ENCODE measurements at regions not wholly inside any gene's neighbourhood (a gene's known extent, or its start where the extent isn't known, plus 50 kb on each side); places are given as distances from the start of the nearest gene placed in this dataset.

GRCh38 chr5:88483964-88484672, 215.5 kb upstream of the TMEM161B start:
- DNase-seq: no peak

- no peak for DNase-seq
These were observed 212.3 kb upstream of the TMEM161B start for GRCh38 chr5:88480801-88481499.

DNA sequence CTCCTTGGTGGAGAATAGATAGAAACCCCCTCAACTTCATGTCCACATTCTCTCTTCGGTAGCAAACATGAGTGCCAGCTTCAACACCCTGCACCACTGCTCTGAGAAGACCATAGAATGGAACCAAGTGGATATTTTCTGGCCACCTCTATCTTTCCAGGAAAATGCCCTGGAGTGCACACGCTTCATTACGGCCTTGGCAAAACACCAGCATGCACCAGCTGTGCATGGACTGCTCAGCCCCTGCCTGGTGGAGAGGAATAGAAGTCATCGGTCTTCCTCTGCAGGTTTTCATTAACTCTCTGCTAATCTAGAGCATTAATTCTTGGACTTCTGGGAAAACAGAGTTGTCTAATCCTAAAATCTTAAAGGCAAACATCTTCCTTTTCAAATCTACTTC, 211.6 kb upstream of the TMEM161B start:
- DNase-seq: no peak

DNA sequence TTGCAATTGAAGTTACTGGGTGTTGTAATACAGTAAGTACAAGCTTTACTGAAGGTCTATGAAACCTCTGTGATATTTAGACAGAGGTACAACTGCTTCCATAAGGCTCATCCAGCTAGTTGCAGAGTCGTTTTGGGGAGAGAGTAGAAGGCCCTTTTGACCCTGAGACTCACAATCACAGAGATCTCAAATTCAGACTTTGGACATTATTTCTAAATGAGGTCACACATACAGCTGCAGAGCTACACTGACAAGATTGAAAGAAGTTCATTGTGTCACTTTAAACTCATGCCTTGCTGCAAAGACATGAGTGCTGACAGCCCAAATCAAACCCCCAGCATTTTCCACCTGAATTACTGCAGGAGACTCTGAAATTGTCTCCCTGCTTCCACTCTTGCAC, 205.9 kb upstream of the TMEM161B start:
- no peak for DNase-seq

- no peak for DNase-seq
These were observed 202.1 kb upstream of the TMEM161B start for GRCh38 chr5:88470745-88471144.

GRCh38 chr5:88459971-88460370, 191.3 kb upstream of the TMEM161B start:
- no peak for DNase-seq

- DNase-seq: no peak
These were observed 184.2 kb upstream of the TMEM161B start for GRCh38 chr5:88452820-88453219.

DNA sequence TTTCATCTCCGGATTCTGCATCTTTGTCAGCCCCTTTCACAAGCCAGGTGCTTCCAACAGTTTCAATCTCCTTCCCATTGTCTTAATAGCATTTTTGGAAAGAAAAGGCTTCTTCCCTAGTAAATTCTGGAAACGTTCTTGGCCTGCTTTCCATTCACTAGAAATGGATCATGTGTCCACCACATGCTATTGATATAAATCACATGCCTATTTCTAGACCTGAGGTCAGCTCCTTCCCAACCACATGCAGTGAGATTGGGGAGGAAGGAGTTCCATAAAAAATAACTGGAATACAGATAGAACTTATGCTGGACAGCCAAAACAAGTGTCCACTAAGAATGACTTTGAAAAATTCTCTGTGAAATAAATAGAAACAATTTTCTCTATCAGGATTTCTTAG, 181.6 kb upstream of the TMEM161B start:
- DNase-seq: no peak

DNA sequence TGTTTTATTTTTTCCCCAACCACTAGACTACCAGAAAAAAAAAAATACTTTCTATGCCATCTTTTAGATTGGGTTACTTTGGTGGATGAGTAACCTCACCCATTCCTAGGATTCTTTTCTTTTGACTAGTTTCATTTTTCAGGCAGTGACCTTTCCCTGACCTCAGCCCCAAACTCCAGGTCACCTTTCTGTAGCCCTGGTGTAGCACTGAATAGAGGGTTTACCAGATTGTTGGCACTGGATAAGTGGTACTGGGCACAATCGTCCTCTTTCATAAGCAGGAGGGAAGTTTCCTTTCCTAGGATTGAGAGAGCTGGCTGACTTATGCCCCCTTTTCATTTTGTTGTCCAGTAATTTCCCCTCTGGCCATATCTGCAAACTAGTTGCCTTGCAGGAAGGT, 169.4 kb upstream of the TMEM161B start:
- no peak for DNase-seq

DNA sequence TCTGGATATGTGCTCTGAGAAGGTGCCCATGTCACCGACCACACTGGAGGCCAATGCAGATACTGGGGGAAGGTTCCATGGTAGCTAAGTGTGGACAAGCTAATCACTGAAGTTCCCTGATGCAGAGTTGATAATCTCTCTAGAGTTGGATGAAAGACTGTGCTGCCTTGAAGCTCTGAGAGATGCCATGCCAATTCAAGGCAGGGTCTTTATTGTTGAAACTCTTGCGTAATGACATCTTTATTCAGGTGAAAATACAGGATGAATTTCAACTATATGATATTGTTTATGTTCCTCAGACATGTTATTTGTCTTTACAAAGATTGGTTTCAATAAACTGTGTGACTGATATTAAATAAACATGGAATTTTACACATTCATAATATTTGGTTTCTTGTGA, 167.6 kb upstream of the TMEM161B start:
- DNase-seq: no peak

DNA sequence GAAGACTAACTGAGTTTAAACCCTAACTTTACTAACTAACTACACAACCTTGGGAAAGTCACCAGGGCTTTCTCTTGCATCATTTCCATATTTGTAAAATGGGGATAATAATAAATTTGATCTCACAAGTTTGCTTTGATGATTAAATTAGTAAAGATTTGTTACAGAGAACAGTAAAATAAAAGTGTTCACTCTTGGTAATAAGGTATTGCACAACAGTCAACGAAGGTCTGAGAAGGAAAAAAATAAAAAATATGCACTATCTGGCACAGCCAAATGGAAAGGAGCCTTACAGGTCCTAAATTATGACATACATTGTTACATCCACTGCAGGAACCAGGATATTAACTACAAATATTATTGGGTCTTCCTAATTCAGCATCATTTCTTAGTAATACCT, 160.0 kb upstream of the TMEM161B start:
- no peak for DNase-seq

GRCh38 chr5:88426441-88426840, 157.8 kb upstream of the TMEM161B start:
- no peak for DNase-seq

- no peak for DNase-seq
These were observed 156.5 kb upstream of the TMEM161B start for GRCh38 chr5:88425124-88425523.

GRCh38 chr5:88419931-88420330, 151.3 kb upstream of the TMEM161B start:
- DNase-seq: no peak

DNA sequence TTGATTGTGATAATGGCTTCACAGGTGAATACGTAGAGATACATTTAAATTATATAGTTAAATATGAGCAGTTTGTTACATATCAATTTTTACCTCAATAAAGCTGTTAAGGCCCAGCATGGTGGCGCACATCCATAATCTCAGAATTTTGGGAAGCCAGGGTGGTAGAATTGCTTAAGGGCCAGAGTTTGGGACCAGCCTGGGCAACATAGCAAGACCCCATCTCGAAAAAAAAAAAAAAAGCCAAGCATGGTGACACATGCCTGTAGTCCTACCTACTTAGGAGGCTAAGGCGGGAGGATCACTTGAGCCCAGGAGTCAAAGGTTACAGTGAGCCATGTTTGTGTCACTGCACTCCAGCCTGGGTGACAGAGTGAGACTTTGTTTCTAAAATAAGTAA, 138.7 kb upstream of the TMEM161B start:
- no peak for DNase-seq

DNA sequence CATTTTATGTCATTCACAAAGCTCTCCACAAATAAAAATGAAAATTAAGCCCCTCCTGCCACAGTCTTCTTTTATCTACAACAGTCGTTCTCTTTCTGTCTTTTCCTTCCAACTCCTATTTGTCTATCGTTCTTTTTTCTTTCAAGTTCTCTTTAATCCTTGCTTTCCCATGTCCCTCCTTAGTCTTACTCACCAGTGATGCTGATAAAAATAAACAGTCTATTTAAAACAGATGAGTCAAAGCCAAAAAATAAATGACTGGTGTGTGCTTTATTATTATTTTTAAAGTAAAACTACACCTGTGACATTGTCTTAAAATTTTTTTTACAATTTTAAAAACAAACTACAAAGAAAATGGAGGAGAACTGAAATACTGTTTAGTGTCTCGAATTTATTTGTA, 137.1 kb upstream of the TMEM161B start:
- DNase-seq: no peak

DNA sequence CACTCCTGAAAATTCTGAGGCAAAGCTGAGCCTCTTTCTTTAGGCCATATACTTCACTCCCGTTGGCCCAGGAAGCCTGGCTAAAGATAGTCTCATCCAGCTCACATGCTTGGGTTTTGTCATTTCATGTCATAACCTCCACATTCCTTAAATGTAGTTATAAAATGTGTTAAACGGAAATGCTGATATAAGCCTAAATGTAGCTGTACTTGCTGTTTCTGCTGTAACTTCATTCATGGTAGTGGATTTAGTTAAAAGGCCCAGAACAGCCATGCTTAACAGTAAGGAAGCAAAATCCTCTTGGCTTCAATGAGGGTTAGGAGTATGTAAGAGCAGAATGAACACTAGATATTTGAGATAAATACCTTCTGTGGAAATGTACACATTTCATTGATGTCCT, 135.8 kb upstream of the TMEM161B start:
- DNase-seq: no peak

GRCh38 chr5:88401686-88402085, 133.0 kb upstream of the TMEM161B start:
- no peak for DNase-seq

GRCh38 chr5:88401228-88401627, 132.6 kb upstream of the TMEM161B start:
- no peak for DNase-seq

DNA sequence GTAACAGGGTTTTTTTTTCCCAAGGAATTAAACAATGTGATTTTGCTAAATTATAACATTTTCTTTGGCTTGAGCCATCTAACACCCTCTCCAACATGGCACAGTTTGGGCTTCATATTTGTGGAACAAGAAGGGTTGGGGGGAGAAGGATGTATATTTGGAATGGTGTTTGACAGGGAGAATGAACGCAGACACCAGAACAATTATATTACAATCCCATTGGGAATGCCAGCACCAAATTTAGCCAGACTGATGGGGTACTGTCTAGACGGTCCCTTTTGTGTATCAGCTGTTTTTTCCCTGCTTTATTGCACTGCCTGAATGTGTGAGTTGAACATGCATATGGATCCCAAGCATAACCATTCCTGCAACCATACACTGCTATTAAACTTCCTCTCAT, 130.9 kb upstream of the TMEM161B start:
- DNase-seq: no peak

DNA sequence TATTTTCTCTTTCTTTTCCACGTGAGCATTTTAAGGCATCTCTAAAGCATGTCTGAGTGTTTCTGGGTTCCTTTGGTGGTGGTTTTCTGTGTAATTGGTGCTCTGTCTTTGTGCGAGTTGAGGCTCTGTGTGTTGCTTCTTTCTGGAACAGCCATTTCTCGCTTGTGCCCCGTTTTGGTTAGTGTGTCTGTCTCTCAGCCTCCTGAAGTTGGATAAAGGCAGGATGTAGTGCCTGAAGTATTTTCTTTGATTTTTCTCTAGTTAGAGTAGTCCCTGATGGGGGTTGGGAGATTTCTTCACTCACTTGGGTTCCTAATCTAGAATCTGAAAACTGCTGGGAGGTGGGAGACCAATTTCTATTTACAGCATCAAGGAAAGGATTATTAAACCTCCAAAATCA, 129.7 kb upstream of the TMEM161B start:
- no peak for DNase-seq

DNA sequence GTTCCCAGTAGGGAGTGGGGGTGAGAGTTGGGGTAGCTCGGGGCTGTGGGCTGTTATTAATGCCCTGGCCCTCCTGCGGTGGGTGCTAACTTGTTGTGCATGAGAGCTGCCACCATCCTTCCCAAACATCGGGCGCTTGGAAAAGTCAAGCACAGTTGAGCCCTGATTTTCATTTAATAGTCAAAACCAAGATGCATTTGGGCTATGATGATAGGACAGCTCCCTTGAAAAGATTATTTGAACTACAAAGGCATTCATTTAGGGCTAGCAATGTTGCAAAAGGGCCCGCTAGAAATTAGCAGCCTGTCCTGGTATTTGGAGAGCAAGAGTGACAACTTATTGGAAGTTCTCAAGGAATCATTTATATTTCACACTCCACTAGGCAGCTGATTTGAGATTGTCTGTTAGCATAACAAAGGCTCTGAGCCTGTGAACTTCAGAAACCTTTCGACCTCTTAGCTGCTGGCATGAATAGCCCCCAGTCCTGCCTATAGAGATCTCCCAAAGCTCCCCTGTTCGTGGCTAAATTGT, 128.2 kb upstream of the TMEM161B start:
- DNase-seq: no peak

- no peak for DNase-seq
These were observed 127.4 kb upstream of the TMEM161B start for GRCh38 chr5:88396000-88396535.

DNA sequence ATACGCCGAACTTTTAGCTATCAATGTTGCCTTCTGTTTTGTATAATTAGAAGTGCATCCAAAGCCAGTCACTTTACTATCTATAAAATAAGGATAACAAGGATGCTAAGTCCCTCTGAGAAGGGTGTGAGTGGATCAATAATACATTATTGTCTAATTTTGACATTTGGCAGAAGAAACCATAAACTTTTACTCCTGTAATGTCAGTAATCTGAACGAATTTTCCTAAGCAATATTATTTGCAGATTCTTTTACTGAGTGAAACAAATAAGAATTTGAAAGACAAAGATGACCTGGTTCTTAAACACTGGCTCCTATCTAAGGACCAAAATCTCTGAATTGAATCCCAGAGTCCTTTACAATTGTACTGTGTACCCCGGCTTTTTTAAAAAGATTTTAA, 126.6 kb upstream of the TMEM161B start:
- DNase-seq: no peak
